Mucosa of descending colon (tissue), 3 donors: ENCODE measurements at regions not wholly inside any gene's neighbourhood (a gene's known extent, or its start where the extent isn't known, plus 50 kb on each side); places are given as distances from the start of the nearest gene placed in this dataset.
A peak's percentile ranks its signal among the peaks of the same experiment; 100 is the strongest.

ENCODE experiments used
- ATAC-seq: fragments of 200-7000 bp; cut with Tn5 transposase; one replicate; pipeline ENCODE4 v1.9.1; 2020; ENCODE audit warnings: mild to moderate bottlenecking, moderate library complexity
- DNase-seq, 3 donors: peaks; one replicate each; pipeline ENCODE4 v3.0.0-alpha.2; 2020
- H3K36me3 ChIP-seq: fragments of 200-600 bp; one replicate; pipeline ENCODE4 v1.8.0; 2021; ENCODE audit warnings: low read depth, mild to moderate bottlenecking
- H3K4me1 ChIP-seq: fragments of 200-600 bp; one replicate; pipeline ENCODE4 v1.8.0; 2021; ENCODE audit warnings: low read depth, mild to moderate bottlenecking
- H3K4me3 ChIP-seq: fragments of 200-600 bp; one replicate; pipeline ENCODE4 v1.8.0; 2021; ENCODE audit warnings: mild to moderate bottlenecking
- H3K9me3 ChIP-seq: fragments of 200-600 bp; one replicate; pipeline ENCODE4 v1.8.0; 2021; ENCODE audit warnings: mild to moderate bottlenecking
- intact Hi-C, 2 donors: fragments of 100-400 bp; cut with DNase I in 1 of 2; cut with micrococcal nuclease in 1 of 2; formaldehyde crosslinking; loops; one replicate each; pipeline versions ENCODE4 v1.11.0 to v1.11.1; 2022; cut with DNase I, micrococcal nuclease
- TF ChIP-seq, protein P1 (sequence below): fragments of 200-600 bp; IDR thresholded peaks from one replicate; pipeline ENCODE4 v1.8.0; 2022; ENCODE audit warnings: antibody characterized with exemption, mild to moderate bottlenecking
- donor health status: DM: no; HTN: no; CAD: no; lungs with moderate emphysema.
- donor health status: DM: no; HTN: no; CAD: no.
- donor health status: DM: no; HTN: yes; CAD: no.

DNA sequence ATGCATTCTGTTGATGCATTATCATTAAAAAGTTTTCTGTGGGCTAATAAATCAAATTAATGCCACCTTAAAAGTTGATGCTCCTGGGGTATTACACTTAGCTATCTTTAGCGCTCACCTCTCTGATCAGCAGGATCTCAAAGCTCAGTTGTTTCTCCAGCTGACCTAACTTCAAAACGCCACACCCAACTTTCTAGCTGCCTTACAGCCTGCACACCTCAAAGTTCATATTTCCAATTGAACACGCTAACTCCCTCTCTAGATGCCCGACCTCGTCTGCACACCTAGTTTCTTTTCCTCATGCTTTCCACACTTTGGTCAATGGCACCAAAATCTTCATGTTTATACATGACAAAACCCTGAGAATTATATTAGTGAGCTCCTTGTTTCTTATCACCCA lies 98.2 kb upstream of the AGTR1 start:
- DNase-seq: peak in 1 of 3 donors; percentile 63

DNA sequence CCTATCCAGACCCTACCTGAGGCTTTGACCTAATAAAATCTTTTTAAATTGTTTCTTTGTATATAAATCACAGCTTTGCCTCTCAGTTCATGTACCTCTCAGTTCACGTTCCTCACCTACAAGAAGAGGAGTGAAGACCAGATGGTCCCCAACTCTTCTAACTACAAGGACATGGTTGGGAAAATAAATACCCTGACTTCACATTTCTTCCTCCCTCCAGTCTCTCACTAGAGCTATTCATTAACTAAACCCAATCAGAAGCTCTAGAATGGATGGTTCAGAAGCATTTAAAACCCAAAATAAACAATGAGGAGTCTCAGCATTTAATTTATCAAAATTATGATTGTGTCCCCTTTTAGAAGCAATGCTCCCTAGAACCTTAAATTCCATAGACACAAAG lies 97.3 kb upstream of the AGTR1 start:
- Histone ChIP-seq H3K36me3 (no peaks in the 10 kb centered on the region), H3K4me1 (peaks cover 19% of the 10 kb centered on the region), H3K9me3 (no peaks in the 10 kb centered on the region), H3K4me3 (no peak overlapping the region)
- intact Hi-C loops: no loop called here
- ATAC-seq: peak; percentile 42
- no peak for DNase-seq
- TF ChIP-seq, protein P1, sequence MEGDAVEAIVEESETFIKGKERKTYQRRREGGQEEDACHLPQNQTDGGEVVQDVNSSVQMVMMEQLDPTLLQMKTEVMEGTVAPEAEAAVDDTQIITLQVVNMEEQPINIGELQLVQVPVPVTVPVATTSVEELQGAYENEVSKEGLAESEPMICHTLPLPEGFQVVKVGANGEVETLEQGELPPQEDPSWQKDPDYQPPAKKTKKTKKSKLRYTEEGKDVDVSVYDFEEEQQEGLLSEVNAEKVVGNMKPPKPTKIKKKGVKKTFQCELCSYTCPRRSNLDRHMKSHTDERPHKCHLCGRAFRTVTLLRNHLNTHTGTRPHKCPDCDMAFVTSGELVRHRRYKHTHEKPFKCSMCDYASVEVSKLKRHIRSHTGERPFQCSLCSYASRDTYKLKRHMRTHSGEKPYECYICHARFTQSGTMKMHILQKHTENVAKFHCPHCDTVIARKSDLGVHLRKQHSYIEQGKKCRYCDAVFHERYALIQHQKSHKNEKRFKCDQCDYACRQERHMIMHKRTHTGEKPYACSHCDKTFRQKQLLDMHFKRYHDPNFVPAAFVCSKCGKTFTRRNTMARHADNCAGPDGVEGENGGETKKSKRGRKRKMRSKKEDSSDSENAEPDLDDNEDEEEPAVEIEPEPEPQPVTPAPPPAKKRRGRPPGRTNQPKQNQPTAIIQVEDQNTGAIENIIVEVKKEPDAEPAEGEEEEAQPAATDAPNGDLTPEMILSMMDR: no peak

More for the DNA sequence above, 98.2 kb upstream of the AGTR1 start:
- TF ChIP-seq, protein P1: no peak
- Histone ChIP-seq H3K9me3 (no peaks in the 10 kb centered on the region), H3K4me3 (no peak overlapping the region), H3K36me3 (no peaks in the 10 kb centered on the region), H3K4me1 (peaks cover 19% of the 10 kb centered on the region)
- intact Hi-C loops: no loop called here
- peak; percentile 62 for ATAC-seq

DNA sequence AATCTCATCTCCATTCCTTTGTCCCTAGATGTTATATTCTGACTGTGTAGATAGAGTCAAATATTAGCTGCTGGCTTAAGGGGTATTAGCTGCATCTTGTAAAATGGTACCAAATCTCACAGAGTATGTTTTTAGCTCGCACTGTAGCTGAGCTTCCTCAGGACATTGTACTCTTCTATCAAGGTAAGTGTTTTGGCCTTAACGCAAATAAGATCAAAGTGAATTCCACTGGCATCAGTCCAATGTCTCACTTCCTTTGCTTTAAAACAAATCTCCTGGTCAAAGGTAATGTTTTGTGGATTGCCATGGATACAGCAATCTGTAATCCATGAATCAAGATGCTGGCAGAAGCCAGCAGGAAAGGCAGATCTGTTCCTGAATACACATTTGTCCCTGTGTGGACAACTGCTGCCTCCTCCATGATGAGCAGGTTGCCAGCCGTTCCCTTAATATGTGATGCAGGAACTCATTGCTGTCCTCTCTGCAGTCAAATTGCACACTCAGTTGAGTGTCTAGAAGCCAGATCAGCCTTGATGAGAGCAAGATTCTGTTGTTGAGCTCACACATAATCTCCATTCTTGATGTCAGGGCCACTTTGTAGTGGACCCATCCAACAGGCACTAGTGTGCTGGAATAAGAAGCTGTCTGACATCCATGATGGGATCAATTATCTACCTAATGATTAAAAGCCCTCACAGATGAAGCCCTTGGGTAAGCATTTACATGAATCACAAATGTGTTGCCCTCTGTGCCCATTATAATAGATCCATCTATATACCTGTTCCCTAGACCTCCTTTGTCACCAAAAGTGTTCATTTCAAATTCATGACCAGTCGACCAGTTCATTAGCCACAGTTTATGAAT lies 96.6 kb upstream of the AGTR1 start:
- intact Hi-C loops: no loop called here
- Histone ChIP-seq H3K4me3 (no peak overlapping the region), H3K4me1 (peaks cover 19% of the 10 kb centered on the region), H3K36me3 (no peaks in the 10 kb centered on the region), H3K9me3 (no peaks in the 10 kb centered on the region)
- ATAC-seq (peak; percentile 91), DNase-seq (peak in 2 of 3 donors; percentile 30 to 84)
- TF ChIP-seq, protein P1: no peak

DNA sequence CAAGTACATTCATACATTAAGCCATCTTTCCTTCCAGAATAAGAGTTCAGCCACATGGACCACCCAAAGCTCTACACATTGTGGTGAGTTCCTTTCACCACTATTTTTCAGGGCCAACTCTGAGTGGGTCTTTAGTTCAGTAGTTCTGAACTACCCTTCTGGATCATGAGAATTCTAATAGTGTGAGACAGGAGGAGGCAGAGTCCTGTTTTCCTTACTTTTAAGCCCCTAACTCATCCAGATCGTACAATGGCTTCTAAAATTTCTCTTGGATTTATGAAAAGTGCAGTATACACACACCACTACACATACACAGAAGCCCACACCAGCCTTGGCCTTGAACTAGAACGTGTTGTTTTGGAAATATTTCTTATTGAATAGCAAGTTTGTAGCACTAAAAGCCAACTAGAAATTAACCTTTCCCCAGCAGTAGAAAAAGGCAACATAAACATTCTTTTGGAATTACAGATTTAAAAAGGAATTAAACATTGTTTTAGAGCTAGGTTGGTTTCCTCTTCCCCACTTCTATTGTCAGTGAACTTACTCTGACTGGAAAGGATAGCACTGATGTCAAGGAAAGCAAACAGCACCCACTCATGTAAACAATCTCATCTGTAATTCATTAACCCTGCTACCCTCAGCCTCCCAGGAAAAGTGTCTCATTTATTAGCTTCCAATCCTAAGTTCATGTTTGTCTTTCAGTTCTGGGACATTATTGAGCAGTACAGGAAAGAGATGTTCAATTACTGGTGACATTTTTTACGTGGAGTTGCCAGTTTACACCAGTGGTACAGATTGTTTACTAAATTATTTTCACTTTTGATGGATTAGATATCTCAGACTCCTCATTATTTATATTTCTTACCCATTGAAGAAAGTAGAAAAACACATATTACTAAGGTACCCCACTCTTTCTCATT lies 95.7 kb upstream of the AGTR1 start:
- TF ChIP-seq, protein P1: no peak
- intact Hi-C loops: no loop called here
- ATAC-seq (peak; percentile 83), DNase-seq (no peak)
- H3K4me1 ChIP-seq: peaks cover 19% of the 10 kb centered on the region
- H3K9me3 ChIP-seq: no peaks in the 10 kb centered on the region
- no peak overlapping the region for H3K4me3 ChIP-seq
- no peaks in the 10 kb centered on the region for H3K36me3 ChIP-seq

DNA sequence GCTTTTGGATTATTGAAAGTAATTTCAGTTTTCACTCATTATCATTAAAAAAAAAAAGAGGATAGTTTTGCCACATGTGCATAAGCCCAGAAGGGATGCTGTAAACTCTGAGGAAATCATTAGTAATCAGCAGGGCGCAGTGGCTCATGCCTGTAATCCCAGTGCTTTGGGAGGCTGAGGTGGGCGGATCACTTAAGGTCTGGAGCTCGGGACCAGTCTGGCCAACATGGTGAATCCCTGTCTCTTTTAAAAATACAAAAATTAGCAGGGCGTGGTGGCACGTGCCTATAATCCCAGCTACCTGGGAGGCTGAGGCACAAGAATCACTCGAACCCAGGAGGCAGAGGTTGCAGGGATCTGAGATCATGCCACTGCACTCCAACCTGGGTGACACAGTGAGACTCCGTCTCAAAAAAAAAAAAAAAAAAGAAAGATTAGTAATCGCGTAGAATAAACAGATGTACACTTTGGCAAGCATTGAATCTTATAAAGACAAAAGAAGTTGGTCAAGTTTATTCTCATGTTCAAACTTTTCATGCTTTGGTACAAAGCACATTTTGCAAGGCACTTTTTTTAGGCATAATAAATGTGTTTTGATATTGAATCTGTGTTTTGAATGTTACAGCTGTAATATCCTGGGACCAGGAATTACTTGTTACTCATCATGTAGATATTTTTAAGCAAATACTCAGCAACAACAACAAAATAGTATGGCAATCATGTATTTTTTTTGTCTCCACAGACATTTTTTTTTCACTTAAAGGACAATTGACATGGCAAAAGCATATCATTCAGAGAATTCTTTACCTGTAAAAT lies 93.2 kb upstream of the AGTR1 start:
- no peak for ATAC-seq
- no peak overlapping the region for H3K4me3 ChIP-seq
- TF ChIP-seq, protein P1: no peak
- no peaks in the 10 kb centered on the region for H3K9me3 ChIP-seq
- intact Hi-C loops: no loop called here
- H3K4me1 ChIP-seq: peaks cover 19% of the 10 kb centered on the region
- peak in 1 of 3 donors; percentile 29 for DNase-seq
- no peaks in the 10 kb centered on the region for H3K36me3 ChIP-seq
